ENCODE measurements at regions not wholly inside any gene's neighbourhood (a gene's known extent, or its start where the extent isn't known, plus 50 kb on each side); places are given as distances from the start of the nearest gene placed in this dataset.
"Not testable (repeated sequence)": the region's sequence is repeated elsewhere in the genome, so short reads cannot be mapped to it uniquely, and the experiment has no call there.

DNA sequence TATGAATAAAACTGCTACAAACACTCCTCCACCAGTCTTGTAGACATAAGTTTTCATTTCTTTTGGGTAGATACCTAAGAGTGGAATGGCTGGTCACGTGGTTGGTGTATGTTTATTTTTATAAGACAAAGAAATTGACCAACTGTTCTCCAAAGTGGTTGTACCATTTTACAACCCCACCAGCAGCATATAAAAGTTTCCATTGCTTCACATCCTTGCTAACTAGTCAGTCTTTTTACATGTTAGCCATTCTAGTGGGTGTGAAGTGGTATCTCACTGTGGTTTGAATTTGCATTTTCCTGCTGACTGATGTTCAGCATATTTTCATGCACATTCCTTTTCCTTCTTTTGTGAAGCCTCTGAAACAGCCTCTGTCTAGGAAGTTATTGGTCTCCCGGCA, 76.2 kb upstream of the ADGRG2 start:
- H3K36me3 ChIP-seq (replicated peaks; ENCODE audit: control insufficient read depth, insufficient read depth, low read length) = no peaks in the 10 kb centered on the region
- no peaks in the 10 kb centered on the region for H3K27me3 ChIP-seq (ENCODE audit: control insufficient read depth, insufficient read depth, low read length)
- no peak for DNase-seq
- H3K4me3 ChIP-seq (ENCODE audit: insufficient read depth, low read depth, low read length) = no peak overlapping the region

DNA sequence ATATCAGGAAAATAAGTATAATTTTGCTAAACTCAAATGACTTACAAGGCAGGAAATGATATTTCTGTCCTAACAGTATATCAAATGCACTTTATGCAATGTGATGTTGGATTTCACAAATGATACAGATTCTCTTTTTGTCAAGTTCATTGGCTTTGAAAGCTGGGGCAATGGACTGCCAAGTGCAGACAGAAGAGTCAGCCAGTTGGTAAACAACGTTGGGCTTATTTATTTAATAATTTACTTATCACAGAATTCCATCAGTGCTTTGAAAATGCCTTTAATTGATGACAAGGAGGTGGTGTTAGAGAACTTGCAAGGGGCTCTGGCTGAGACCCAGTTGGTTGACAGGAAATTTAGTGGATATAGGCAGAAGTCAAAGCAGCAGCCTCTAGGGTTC, 79.9 kb upstream of the ADGRG2 start:
- Histone ChIP-seq H3K27me3 (ENCODE audit: control insufficient read depth, insufficient read depth, low read length) (no peaks in the 10 kb centered on the region), H3K36me3 (replicated peaks; ENCODE audit: control insufficient read depth, insufficient read depth, low read length) (no peaks in the 10 kb centered on the region), H3K4me3 (ENCODE audit: insufficient read depth, low read depth, low read length) (no peak overlapping the region)
- DNase-seq = no peak

DNA sequence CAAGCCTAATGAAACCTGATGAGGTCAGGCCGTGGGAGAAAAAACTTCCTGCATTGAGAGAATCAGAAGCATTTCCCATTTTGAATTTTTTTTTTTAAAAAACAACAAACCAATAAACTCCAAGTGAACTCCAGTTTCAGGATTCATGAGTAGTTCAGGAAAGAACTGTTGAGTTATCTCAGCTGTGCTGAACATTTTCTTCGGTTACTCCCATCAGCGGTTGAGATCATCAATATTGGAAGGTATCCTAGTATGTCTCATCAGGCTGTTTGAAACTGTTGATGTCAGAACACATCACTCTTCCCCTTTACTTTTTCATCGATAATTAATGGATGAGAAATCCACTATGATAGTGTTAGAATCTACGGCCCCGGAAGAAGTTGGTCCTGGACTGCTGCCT, 82.4 kb upstream of the ADGRG2 start:
- DNase-seq = no peak
- Histone ChIP-seq H3K4me3 (ENCODE audit: insufficient read depth, low read depth, low read length) (no peak overlapping the region), H3K36me3 (replicated peaks; ENCODE audit: control insufficient read depth, insufficient read depth, low read length) (no peaks in the 10 kb centered on the region), H3K27me3 (ENCODE audit: control insufficient read depth, insufficient read depth, low read length) (no peaks in the 10 kb centered on the region)

DNA sequence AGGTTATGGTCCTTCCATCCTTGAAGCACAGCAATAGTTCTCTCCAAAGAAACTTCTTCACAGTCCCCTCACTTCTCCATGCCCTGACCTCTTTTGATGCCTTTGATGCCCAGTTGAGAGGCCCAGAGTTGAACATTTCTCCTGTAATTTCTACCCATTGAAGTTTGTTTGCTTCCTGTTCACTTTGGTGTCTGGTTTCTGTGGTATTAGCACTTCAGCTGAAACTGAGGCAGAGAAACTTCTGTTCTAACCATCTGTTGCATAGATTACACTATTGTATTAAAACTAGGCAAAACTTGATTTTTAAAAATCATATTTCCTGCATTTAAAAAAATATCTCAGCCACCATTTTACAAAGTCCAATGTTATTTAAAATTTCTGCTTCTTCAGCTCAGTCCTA, 89.8 kb upstream of the ADGRG2 start:
- Histone ChIP-seq H3K36me3 (replicated peaks; ENCODE audit: control insufficient read depth, insufficient read depth, low read length) (no peaks in the 10 kb centered on the region), H3K4me3 (ENCODE audit: insufficient read depth, low read depth, low read length) (no peak overlapping the region), H3K27me3 (ENCODE audit: control insufficient read depth, insufficient read depth, low read length) (no peaks in the 10 kb centered on the region)
- no peak for DNase-seq

DNA sequence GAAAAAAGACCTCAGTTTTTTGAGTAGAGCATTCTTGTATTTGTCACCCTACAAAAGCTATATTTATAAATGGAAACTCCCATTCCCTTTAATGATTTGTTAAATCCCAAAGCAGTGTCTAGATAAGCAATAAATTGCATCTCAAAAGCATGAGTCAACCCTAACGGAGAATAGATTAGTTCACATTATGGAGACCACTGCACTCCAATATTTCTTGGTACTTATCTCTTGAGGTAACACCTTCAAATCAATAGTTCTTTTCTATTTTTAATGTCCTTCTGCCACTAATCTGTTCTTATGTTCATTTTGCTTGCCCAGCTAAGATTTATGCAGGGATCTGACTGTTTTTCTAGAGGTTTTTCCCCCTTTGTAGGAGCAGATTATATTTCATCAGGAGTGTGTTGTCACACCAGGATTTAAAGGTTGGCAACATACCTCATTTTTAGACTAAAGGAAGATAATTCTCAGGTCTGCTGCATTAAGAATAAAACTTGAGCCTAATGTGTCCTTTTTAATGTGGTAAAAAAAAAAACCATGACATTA, 91.4 kb upstream of the ADGRG2 start:
- no peaks in the 10 kb centered on the region for H3K36me3 ChIP-seq (replicated peaks; ENCODE audit: control insufficient read depth, insufficient read depth, low read length)
- no peak for DNase-seq
- H3K4me3 ChIP-seq (ENCODE audit: insufficient read depth, low read depth, low read length) = no peak overlapping the region
- no peaks in the 10 kb centered on the region for H3K27me3 ChIP-seq (ENCODE audit: control insufficient read depth, insufficient read depth, low read length)

DNA sequence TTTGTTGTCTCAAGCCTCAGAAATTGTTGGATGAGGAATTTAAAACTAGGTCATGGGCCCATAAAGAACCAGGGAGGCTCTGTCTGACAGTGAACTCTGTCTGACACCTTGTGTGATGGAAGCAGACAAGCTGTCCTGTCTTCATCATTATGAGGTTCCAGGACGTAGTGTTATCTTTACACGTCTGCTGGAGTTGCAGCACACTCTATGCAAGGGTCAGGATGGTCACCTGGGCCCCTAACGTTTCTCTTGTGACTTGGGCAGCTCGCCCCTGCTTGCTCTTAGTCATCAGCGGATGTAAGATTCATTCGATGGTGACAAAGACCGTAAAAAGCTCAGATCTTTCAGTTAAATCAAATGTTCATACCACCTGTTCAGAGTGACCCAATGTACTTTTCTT, 92.0 kb upstream of the ADGRG2 start:
- H3K36me3 ChIP-seq (replicated peaks; ENCODE audit: control insufficient read depth, insufficient read depth, low read length) = no peaks in the 10 kb centered on the region
- no peak for DNase-seq
- H3K27me3 ChIP-seq (ENCODE audit: control insufficient read depth, insufficient read depth, low read length) = no peaks in the 10 kb centered on the region
- H3K4me3 ChIP-seq (ENCODE audit: insufficient read depth, low read depth, low read length) = no peak overlapping the region

DNA sequence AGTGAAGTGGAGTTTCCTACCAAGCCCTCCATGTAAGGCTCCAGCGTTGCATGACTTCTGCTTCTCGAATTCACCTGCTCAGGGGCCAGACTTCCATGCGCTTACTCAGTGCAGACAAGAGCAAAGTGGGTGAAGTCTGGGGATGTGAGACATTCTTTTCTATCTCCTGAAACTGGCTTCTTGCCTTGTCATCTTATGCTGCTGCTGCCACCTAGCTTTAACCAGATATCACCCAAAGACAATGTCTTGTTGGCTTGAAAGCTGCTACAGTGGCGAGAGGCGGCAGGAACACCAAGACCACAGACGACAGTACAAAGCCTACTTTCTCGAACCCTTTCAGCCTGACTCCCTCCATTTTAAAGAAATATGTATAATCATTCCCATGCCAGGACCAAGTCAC, 103.6 kb upstream of the ADGRG2 start:
- Histone ChIP-seq H3K36me3 (replicated peaks; ENCODE audit: control insufficient read depth, insufficient read depth, low read length) (no peaks in the 10 kb centered on the region), H3K4me3 (ENCODE audit: insufficient read depth, low read depth, low read length) (no peak overlapping the region), H3K27me3 (ENCODE audit: control insufficient read depth, insufficient read depth, low read length) (no peaks in the 10 kb centered on the region)
- DNase-seq = peak; percentile 57

DNA sequence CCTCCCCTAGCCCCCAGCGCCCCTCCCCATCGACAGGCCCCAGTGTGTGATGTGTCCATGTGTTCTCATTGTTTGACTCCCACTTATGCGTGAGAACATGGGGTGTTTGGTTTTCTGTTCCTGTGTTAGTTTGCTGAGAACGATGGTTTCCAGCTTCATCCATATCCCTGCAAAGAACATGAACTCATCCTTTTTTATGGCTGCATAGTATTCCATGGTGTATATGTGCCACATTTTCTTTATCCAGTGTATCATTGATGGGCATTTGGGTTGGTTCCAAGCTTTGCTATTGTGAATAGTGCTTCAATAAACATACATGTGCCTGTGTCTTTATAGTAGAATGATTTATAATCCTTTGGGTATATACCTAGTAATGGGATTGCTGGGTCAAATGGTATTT, 107.6 kb upstream of the ADGRG2 start:
- H3K27me3 ChIP-seq (ENCODE audit: control insufficient read depth, insufficient read depth, low read length); DNase-seq; H3K4me3 ChIP-seq (ENCODE audit: insufficient read depth, low read depth, low read length); H3K36me3 ChIP-seq (replicated peaks; ENCODE audit: control insufficient read depth, insufficient read depth, low read length): not testable (repeated sequence)

DNA sequence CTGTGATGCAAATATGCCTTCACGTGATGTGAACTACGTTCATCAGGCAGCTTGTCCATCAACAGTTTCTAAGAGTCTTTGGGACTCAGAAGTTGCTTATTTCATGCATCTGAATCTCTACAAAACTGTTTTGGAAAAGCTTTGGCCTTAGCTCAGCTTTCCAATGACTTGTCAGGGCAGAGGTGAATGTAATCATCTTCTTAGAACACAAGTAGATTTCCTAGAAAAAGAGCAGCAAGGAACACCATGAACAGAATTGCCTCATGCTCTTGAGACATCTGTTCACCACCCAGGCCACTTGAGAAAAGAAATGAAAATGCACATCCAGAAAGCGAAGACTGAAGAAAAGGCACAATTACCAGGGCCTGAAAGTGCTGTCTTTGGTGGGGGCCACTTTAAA, 105.8 kb upstream of the PDHA1 start:
- no peak for DNase-seq
- no peak overlapping the region for H3K4me3 ChIP-seq (ENCODE audit: insufficient read depth, low read depth, low read length)
- H3K36me3 ChIP-seq (replicated peaks; ENCODE audit: control insufficient read depth, insufficient read depth, low read length) = no peaks in the 10 kb centered on the region
- no peaks in the 10 kb centered on the region for H3K27me3 ChIP-seq (ENCODE audit: control insufficient read depth, insufficient read depth, low read length)

DNA sequence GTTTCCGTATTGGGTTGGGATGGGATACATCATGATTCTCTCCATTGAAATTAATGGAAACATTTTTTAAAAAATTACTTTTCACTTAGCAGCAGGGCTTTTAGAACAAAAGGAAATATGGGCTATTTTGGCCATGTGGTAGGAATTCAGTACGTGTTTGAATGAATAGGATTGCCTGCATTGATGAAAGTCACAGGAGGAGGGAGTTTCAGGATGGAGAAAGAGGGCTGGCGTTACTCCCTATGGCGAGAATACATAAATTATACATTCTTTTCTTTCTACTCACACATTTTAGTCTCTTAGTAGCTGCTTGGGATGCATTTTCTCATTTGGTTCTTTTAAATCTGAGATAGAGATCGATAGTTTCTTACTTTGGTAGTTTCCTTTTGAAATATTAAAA, 100.3 kb upstream of the PDHA1 start:
- Histone ChIP-seq H3K36me3 (replicated peaks; ENCODE audit: control insufficient read depth, insufficient read depth, low read length) (no peaks in the 10 kb centered on the region), H3K4me3 (ENCODE audit: insufficient read depth, low read depth, low read length) (no peak overlapping the region), H3K27me3 (ENCODE audit: control insufficient read depth, insufficient read depth, low read length) (no peaks in the 10 kb centered on the region)
- DNase-seq = no peak

DNA sequence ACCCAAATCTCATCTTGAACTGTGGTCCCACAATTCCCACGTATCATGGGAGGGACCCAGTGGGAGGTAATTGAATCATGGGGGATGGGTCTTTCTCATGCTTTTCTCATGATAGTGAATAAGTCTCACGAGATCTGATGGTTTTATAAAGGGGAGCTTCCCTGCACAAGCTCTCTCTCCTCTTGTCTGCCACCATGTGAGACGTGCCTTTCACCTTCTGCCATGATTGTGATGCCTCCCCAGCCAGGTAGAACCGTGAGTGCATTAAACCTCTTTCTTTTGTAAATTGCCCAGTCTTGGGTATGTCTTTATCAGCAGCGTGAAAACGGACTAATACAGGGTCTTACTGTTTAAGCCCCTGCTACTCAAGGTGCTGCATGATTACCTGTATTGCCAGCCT, 98.8 kb upstream of the PDHA1 start:
- not testable (repeated sequence) for H3K4me3 ChIP-seq (ENCODE audit: insufficient read depth, low read depth, low read length); DNase-seq; H3K36me3 ChIP-seq (replicated peaks; ENCODE audit: control insufficient read depth, insufficient read depth, low read length); H3K27me3 ChIP-seq (ENCODE audit: control insufficient read depth, insufficient read depth, low read length)

DNA sequence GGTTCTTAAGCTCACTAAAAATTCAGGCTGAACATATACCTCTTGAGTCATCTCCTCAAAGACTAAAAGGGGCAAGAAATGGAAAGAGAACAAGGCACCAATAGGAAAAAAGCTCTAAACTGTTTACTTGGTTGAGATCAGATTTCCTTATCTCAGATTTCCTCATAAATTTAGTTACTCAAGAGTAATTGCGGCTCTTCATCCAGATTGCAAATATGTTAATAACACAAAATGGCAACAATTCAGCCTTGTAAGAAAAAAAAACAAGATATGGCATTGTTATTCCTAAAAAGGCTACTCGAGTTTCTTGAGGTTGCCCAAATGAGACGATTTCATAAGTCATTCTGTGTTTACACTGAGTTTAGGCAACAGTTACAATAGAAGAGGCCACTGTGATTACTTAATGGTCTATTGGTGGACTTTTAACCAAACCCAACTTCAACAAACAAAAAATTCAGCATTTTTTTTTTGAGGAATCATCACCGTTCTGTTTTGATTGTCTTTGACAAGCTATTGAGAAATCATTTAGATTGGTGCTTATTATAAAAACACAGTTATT, 97.9 kb upstream of the PDHA1 start:
- DNase-seq = no peak
- Histone ChIP-seq H3K4me3 (ENCODE audit: insufficient read depth, low read depth, low read length) (no peak overlapping the region), H3K36me3 (replicated peaks; ENCODE audit: control insufficient read depth, insufficient read depth, low read length) (no peaks in the 10 kb centered on the region), H3K27me3 (ENCODE audit: control insufficient read depth, insufficient read depth, low read length) (no peaks in the 10 kb centered on the region)

DNA sequence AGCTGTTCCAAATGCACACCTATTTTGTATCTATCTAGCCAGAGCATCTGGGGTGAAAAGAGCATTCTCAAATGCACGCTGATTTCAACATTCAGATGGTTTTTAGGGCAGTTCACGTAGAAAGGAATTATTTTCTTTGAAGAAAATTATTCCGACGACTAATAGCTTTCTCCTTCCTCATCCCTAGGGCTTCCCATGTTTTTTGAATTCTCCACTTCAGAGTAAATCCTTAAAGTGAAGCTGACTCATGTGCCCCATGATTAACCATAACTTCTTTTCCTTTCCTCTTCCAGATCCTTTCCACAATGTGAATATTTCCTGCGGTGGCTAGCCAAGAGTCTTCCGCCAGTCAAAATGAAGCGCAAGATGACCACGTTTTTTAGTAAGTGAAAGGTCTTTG, 86.7 kb upstream of the PDHA1 start:
- Histone ChIP-seq H3K4me3 (ENCODE audit: insufficient read depth, low read depth, low read length) (no peak overlapping the region), H3K36me3 (replicated peaks; ENCODE audit: control insufficient read depth, insufficient read depth, low read length) (no peaks in the 10 kb centered on the region), H3K27me3 (ENCODE audit: control insufficient read depth, insufficient read depth, low read length) (no peaks in the 10 kb centered on the region)
- DNase-seq = no peak

DNA sequence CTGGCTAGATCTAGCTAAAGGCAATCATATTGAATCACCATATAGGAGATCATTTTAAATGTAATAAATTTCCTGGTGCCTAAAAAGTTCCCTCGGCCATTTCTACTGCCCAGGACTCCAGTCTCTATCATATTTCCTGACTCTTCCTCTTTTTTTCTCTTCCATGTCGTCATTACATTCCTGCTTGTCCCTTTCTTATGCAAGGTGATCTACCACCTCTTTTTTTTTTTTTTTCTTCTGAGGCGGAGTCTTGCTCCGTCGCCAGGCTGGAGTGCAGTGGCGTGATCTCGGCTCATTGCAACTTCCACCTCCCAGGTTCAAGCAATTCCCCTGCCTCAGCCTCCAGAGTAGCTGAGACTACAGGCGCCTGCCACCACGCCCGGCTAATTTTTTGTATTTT, 82.7 kb upstream of the PDHA1 start:
- H3K27me3 ChIP-seq (ENCODE audit: control insufficient read depth, insufficient read depth, low read length); DNase-seq: not testable (repeated sequence)

DNA sequence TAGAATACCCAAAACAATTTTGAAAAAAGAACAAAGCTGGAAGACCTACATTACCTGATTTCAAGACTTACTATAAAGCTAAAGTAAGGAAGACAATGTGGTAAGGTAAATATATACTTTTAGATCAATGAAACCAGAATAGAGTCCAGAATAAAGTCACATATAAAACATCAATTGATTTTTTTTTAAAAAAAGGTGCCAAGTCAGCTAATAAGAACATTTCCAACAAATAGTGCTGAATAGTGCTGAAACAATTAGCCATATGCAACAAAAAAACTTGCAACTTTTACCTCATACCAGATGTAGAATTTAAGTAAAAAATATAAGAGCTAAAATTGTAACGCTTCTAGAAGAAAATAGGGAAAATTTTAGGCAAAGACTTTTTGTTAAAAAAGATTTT, 73.0 kb upstream of the PDHA1 start:
- no peaks in the 10 kb centered on the region for H3K27me3 ChIP-seq (ENCODE audit: control insufficient read depth, insufficient read depth, low read length)
- no peak for DNase-seq
- H3K36me3 ChIP-seq (replicated peaks; ENCODE audit: control insufficient read depth, insufficient read depth, low read length) = no peaks in the 10 kb centered on the region
- H3K4me3 ChIP-seq (ENCODE audit: insufficient read depth, low read depth, low read length) = no peak overlapping the region

More for the DNA sequence above, 82.7 kb upstream of the PDHA1 start:
- not testable (repeated sequence) for H3K4me3 ChIP-seq (ENCODE audit: insufficient read depth, low read depth, low read length); H3K36me3 ChIP-seq (replicated peaks; ENCODE audit: control insufficient read depth, insufficient read depth, low read length)

DNA sequence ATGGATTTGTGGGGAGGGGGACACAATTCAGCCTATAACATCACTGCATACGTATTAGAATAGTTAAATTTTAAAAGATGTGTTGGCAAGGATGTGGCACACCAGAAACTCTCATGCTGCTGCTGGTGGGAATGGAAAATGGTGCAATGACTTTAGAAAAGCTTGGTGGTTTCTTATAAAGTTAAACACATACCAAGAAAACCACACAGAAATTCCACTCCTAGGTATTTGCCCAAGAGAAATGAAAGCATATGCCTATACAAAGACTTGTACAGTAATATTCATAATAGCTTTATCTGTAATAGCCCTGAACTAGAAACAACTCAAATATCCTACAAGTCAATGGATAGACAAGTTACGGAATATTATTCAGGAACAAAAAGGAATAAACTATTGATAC, 71.3 kb upstream of the PDHA1 start:
- Histone ChIP-seq H3K27me3 (ENCODE audit: control insufficient read depth, insufficient read depth, low read length) (no peaks in the 10 kb centered on the region), H3K36me3 (replicated peaks; ENCODE audit: control insufficient read depth, insufficient read depth, low read length) (no peaks in the 10 kb centered on the region), H3K4me3 (ENCODE audit: insufficient read depth, low read depth, low read length) (no peak overlapping the region)
- DNase-seq = no peak

Data from H7 (cell line).